ENCODE measurements at regions not wholly inside any gene's neighbourhood (a gene's known extent, or its start where the extent isn't known, plus 50 kb on each side); places are given as distances from the start of the nearest gene placed in this dataset.
"Not testable (repeated sequence)": the region's sequence is repeated elsewhere in the genome, so short reads cannot be mapped to it uniquely, and the experiment has no call there.

DNA sequence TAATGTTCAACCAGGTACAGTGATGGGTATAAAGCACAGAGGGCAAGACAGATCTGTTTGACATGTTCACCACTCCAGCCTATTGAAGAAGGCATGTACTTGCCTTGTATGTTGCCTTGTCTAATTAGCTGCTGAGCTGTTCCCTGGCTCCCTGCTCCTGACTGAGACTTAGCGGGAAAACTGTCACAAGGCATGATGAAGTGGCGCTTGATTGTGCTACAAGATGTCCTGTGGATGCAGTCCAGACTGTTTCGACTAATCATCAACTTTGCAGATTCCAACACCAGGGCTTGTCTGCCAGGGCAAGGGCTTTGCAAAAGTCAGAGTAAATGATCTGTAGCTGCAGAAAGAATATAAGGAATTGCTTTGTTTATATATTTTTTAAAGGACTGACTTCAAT, 136.2 kb upstream of the NRBF2 start:
- no peak for DNase-seq (ENCODE audit: low spot score)

DNA sequence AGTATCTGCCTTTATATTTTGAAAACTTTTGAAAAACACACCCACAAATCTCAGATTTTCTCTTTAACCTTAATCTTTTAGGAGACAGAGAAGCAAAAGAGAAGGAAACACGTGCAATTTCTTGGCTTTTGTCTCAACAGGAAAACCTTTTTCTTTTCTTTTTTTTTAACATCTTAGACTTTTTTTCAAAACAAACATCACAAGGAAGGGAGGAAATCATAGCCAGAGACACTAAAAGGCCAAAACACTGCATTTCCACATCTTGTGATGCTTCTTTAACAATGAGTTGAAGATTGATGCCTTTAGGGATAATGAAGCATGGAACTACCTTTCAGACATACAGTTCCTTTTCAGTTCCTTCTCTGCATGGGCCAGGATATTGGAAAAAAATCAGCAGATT, 136.6 kb upstream of the NRBF2 start:
- no peak for DNase-seq (ENCODE audit: low spot score)

DNA sequence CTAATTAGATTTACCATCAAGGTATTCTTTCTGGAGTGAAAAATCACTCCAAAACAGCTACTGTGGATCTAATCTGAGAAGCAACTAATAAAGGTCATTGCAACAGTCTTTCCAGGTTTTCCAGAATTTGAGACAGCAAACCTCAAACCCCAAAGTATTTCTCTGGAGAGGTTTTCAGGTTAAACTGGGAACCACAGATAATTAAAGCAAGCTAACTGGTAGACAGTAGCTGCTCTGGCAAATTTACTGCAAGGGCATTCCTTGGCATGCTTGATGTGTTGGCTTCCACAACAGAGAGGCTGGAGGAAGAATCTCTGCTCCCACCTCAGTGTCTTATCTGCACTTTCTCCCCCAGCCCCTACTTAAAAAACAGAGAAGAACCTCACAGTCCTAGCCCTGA, 140.0 kb upstream of the NRBF2 start:
- no peak for DNase-seq (ENCODE audit: low spot score)

DNA sequence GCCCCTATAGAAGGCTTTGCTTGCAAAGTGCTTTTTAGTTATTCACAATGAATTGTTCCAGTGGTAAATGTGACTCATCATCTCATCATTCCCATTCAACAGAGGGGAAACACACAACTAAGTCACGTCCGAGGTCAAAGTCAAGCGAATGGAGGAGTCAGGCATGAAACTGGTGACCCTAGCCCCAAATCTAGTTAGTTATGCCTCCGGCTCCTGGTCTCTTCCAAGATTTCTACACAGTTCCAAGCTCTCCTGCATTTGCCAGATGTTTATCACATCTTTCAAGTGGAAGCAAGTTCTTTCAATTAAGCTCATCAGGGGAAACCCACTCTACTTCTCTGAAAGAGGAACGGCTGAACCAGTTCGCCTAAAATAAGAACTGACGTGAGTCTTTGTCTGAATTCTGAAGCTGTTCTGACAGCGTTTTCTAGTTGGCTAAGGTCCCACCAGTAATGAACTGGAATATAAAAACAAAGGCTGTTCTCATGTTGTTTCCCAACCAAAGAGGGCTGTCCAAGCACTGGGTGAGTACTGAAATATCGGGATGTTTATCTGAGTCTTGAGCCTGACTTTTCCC, 140.9 kb upstream of the NRBF2 start:
- no peak for DNase-seq (ENCODE audit: low spot score)

DNA sequence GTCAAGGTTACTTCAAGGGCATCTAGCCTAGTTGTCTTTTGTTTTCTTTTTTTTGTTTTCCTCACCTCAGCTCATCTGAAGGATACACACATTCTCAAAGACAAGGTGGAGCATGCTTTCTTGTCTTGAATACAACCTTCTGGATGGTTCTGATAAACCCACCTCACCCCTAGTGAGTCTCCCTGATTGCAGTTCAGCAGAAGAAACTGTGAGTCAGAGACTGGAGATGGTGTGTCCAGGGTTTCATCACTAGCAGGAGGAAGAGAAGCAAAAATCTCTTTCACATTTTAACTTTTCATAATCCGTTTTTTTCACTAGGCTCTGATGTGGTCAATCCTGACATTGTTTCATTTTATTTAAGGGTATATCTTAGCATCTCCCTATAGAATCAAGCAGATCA, 143.0 kb upstream of the NRBF2 start:
- no peak for DNase-seq (ENCODE audit: low spot score)

DNA sequence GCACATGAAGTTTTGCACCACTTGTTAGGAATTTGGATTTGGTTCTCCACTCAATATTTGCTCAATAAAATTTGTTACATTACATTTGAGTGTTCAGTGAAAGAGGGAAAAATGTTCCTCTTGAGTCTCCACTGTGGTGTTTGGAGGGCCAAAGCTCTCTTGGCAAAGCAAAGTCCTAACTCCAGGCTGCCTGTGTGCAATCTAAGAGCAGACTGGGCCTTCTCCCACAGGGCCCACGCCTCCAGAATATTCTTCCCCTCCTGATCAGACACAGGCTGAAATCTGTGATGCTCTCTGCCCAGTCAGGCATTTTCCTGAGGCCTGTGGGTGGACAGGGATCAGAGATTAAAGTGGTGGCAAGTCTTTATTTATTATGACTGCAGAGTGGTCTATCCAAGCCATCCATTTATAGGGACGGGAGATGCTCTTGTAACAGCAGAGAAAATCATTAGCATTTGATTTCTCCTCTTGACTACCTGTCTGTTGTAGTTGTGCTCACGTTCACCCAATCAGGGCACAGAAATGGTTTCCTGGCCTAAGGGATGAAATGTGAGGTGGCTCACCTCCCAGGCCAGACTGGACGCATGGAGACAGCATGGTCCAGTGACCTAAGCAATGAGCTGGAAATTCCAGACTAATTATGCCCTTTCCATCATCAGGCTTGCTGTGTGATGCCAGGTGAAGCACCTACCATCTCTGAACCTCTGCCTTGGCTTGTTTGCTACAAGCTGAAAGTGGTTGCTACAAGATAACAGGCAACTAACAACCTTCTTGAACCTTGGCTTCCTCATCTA, 147.1 kb upstream of the NRBF2 start:
- no peak for DNase-seq (ENCODE audit: low spot score)

DNA sequence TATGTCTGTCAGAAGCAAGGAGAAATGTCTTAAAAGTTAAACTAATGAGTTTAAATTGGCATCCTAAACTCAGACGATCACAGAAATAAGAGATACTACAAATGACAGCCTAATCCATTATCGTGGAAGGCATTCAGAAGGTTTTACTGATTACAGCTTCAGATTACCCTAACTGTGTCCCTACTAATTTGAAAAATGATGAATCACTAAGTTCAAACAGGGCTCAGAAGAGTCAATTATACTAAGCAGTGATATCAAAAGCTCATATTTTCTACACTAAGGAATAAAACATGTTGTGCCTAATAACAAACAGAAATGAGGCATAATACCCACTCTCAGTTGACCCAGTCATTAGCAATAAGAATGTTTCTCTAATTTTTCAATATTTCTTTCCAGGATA, 152.0 kb upstream of the NRBF2 start:
- no peak for DNase-seq (ENCODE audit: low spot score)

DNA sequence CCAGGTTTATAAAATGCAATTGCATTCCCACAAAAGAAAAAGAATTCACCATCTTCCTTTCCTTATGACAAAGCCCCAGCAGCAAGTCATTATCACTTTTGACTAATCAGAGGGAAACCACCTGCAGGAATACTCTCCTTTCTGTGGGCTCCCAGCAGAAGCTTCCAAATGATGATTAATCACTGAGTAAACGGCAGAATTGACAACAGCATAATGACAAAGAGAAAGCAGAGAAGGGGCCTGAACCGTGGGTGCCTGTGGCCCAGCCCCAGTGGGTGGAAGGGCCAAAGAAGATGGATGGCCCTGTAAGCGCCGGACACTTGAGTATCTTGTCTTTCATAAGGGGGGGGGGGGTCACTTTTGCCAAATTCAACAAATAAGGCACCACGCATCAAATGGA, 152.4 kb upstream of the NRBF2 start:
- DNase-seq (ENCODE audit: low spot score) = no peak

DNA sequence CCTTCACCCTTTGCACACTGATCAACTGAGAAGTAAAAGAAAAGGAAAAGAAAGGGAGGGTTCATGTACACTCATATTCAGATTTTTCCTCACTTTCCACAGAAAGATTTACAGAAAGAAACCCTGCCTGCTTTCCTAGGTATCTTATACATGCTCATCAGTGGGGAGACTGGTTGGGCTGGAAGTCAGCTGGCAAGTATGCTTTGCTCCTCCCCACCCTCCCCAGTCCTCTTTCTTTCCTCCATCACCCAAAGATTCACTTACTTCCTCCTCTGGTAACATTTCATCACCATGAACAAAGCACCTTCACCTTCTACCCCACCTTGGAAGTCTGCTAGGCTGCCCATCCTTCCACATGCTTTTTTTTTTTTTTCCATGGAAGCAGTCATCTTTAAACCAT, 153.2 kb upstream of the NRBF2 start:
- no peak for DNase-seq (ENCODE audit: low spot score)

DNA sequence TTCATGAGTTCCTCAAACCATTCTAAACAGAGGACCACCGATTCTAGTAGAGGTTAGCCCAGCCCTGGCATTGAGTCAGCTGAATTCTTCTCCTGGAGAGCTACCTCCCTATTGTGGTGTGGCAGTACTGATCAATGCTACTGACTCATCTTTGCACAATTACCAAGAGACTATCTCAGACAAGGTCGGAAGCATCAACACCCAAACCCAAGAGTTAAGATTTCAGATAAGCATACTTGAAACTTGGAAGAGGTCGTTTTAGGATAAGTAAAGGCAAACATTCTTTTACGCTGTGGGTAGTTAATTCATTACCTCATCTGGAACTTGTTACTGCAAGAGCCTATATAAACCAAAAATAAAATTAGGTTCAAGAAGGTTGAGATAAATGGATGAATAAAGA, 154.6 kb upstream of the NRBF2 start:
- no peak for DNase-seq (ENCODE audit: low spot score)

DNA sequence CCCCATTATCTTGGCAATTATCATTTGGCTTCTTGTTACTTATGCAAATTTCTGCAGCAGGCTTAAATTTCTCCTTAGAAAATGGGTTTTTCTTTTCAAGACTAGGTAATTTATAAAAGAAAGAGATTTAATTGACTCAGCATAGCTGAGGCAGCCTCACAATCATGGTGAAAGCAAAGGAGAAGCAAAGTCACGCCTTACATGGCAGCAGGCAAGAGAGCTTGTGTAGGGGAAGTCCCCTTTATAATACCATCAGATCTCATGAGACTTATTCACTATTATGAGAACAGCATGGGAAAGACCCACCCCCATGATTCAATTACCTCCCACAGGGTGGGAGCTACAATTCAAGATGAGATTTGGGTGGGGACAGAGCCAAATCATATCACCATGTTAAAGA, 158.3 kb upstream of the NRBF2 start:
- DNase-seq (ENCODE audit: low spot score) = not testable (repeated sequence)

DNA sequence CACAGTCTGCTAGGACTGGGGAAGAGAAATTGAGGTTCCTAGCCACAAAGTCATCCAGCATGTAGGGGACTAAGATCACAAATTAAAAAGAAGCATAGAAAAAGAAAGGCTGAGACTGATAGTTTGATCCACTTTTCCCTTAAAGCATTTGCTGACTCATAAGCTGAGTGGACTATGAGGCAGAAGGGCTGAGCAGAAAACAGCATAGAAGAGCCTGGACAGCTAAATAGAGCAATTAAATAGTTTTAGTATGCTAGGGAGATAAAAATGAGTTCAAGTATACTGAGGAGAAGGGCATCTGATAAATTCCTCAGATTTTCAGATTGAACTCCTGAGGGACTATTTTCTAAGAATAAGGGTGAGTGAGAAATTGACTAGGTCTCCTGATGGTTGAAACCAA, 155.9 kb upstream of the EGR2 start:
- no peak for DNase-seq (ENCODE audit: low spot score)

DNA sequence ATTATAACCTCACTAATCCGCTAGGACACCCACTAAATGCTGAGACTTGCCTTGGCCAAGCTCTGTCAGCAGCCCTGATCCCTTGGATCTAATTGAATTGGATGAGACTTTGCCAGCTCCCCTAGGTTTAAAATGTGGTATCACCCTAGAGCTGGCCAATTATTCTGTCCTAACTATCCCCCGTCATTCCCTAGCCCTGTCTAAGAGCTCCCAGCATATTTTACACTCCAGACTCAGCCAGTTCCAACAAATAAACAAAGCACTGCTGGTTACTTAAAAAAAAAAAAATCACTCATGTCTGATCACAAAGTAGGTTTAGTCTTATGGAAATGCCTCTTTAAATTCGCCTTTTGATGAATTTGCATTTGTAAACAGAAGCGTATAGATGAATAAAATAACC, 147.9 kb upstream of the EGR2 start:
- DNase-seq (ENCODE audit: low spot score) = no peak

DNA sequence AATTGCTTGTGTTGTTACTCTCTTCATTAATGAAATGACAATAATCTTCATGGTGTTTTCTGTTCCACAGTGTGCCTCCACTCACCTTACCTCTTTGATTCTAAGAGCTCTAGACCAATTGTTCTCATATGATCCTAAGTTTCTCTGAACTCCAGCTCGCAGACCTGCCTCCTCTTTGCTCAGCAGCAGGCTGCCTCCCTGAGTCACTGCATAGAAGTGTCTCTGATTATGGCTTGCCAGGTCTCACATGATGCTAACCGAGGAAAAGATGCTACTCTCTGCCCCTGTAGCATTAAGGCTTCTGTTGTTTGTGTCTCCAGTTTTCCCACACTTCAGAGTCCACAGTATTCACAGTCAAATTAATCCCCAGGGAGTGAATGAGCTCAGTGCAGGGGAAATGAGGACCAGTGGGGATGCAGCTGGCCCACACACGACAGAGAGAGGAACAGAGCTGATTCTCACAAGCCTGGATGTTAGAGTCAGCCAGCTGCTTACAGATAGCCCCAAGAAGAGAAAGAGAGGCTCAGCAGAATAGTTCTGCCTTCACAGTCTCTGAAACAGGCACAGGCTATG, 145.9 kb upstream of the EGR2 start:
- DNase-seq (ENCODE audit: low spot score) = no peak

DNA sequence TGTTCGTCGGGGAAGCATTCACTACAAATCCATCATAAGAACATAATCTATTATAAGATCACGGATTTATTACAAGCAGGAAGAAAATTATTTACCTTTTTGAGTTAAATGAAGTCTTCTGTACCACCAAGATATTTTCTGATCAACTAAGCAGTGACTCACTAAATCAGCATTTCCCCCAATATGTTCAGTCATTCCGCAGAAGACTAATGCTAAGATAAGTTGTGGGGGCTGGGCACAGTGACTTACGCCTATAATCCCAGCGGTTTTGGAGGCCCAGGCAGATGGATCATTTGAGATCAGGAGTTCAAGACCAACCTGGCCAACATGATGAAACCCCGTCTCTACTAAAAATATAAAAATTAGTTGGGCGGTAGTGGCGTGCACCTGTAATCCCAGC, 144.2 kb upstream of the EGR2 start:
- no peak for DNase-seq (ENCODE audit: low spot score)

DNA sequence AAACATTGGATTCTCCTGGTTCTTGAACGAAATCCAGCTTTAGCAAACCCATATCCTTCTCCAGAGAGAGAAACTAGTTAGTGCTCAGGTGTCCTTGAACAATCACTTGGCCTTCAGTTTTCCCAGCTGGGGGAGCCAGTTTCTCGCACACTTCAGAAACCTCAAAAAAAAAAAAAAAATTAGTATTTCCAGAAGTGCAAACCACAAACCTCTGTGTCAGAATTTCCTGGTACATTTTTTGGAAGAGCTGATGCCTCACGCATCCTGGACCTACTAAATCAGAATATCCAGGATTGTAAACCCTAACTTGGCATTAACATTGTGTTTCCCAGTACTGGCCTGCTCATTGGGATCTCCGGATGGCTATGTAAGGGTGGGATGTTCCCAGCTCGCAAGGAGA, 143.4 kb upstream of the EGR2 start:
- no peak for DNase-seq (ENCODE audit: low spot score)

DNA sequence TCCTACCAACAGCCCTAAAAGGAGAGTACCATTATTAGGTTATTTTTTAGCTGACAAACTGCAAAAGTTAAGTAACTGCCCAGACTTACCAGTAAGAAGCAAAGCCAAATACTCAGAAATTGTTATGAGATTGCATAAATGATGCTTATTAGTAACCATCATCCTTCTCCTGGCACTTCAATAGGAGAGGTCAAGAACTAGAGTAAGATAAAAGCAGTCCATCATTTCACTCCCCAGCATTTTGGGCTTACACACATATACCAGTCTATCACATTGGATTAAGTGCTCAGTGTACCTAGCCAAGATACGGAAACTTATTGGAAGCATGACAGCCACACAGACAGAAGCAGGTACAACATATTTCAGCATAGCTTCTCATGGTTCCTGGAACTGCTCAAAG, 142.8 kb upstream of the EGR2 start:
- no peak for DNase-seq (ENCODE audit: low spot score)

DNA sequence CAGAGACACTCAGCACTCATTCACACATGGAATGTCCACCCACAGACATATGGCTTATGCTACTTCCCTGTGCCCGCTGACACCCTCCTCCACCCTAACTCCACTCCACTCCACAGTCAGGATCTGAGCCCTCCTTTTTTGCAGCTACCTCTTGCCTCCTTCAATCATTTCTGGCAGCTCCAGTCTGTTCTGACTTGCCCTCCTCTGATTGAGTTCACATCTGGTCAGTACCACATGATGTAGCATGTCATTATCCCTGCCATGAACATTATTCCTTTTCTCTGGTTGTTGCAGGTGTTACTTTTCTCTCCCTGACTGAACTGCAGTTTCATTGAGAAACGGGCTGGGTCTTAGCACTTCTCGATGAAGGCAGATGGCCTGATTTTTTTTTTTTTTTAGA, 130.1 kb upstream of the EGR2 start:
- DNase-seq (ENCODE audit: low spot score) = no peak

DNA sequence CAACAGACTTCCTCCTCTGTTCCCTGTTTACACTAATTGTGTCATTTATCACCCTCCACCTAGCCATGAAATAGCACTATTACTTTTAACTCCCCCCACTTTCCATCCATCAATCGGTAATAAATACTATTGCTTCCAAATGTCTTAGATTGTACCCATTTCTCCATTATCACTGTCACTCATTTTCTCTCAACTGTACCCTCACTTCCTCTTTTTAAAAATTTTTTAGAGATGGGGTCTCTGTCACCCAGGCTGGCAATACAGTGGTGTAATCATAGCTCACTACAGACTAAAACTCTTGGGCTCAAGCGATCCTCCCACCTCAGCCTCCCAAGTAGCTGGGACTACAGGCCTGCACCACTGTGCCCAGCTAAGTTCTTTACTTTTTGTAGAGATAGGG, 123.5 kb upstream of the EGR2 start:
- DNase-seq (ENCODE audit: low spot score) = no peak

DNA sequence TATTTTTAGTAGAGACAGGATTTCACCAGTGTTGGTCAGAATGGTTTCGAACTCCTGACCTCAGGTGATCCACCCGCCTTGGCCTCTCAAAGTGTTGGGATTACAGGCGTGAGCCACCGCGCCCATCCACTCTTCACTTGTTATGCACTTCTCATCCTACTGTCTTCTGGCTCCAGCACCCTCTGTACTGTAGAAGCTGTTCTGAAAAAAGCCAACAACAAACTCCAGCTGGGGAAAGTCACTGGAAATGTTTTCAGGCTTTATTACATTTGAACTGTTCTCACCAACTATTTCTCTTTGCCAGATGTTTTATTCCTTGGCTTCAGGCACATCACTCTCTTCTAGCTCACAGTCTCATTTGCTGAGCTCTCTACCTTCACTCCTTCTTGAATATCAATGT, 122.5 kb upstream of the EGR2 start:
- DNase-seq (ENCODE audit: low spot score) = no peak

DNA sequence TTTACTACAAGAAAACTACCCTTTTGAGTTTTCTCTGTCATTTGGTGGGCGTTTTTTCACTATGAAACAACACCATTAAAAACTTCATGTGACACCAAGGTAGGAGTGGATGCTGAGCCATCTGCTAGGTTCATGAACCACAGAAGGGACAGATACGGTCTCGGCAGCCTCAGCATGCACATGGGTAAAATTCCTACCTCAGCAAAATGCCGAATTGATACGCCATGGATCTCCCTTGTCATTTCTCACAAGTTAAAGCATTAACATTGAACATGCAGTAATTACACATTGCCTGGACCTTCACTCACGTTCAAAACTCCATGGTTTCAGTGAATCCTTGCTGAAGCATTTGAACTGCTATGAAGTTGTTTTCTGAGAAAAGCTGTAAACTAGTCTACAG, 121.5 kb upstream of the EGR2 start:
- no peak for DNase-seq (ENCODE audit: low spot score)

DNA sequence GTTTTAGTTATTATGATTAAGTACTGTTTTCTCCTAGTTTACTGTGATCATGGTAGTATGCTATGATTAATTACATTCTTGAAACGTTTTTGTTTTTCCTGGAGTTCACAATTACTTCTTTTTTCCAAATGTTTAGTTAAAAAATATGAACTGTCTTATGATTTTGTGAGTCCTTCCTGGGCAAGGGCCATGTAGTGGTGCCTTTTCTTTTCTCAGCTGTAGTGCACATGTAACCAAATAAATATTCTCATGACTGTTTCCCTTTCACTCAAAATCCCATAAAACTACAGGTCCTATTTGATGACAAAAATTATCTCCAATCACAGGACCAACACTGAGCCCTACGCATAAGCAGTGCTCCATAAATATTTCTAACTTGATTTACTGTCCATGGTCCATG, 118.9 kb upstream of the EGR2 start:
- no peak for DNase-seq (ENCODE audit: low spot score)

DNA sequence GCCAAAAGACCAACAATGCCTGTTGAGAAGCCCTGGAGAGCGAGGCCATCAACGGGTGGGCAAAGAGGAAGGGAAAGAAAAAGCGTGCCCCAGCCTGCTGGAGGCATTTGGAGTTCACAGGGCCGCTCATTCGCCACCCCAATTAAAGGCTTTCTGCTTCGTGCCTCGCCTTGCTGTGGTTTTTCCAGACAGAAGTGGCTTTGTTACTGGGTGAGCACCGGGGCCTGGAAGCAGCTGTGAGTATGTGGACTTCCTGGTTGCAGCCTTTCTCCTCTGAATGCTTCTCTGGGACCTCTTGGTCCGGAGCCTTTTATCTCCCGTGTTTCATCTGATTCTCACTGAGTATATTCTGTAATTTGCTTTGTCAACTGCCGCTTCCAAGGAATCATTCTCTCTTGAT, 118.1 kb upstream of the EGR2 start:
- DNase-seq (ENCODE audit: low spot score) = no peak

DNA sequence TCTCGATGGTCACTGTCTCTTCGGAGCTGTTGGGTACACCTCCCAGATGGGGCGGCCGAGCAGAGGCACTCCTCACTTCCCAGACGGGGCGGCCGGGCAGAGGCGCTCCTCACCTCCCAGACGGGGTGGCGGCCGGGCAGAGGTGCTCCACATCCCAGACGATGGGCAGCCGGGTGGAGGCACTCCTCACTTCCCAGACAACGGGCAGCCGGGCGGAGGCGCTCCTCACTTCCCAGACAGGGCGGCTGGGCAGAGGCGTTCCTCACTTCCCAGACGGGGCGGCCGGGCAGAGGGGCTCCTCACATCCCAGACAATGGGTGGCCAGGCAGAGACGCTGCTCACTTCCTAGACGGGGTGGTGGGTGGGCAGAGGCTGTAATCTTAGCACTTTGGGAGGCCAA, 112.6 kb upstream of the EGR2 start:
- DNase-seq (ENCODE audit: low spot score) = not testable (repeated sequence)
